Urothelium cell line (cell line): ENCODE measurements at regions not wholly inside any gene's neighbourhood (a gene's known extent, or its start where the extent isn't known, plus 50 kb on each side); places are given as distances from the start of the nearest gene placed in this dataset.

Source experiments
- DNase-seq: peaks from one replicate; pipeline ENCODE4 v3.0.0; 2011; ENCODE audit warnings: low spot score, mixed read lengths
- FAIRE-seq: peaks from 2 replicates; lab custom pipeline; 2011; peaks lifted over from hg19 to GRCh38; lab: Jason Lieb, UNC

DNA sequence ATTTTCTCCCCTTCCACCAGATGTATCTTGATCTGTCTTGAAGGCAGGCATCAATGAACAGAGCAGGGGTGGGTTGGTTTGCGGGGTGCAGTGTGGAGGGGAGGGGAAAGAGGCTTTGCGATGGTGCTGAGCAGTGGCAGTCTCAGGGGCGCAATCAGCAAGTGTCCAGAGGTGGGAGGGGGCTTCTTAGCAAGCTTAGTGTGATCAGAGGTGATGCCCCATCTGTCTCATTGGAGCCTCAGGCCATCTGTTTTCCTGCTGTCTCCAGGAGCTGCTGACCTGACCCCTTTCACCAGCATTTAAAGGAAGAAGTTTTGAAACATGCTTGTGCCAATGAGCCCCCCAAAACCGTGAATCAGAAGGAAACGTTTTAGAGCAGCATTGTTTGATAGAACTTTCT lies 187.7 kb upstream of the LHX5 start:
- DNase-seq = no peak
- no peak for FAIRE-seq

DNA sequence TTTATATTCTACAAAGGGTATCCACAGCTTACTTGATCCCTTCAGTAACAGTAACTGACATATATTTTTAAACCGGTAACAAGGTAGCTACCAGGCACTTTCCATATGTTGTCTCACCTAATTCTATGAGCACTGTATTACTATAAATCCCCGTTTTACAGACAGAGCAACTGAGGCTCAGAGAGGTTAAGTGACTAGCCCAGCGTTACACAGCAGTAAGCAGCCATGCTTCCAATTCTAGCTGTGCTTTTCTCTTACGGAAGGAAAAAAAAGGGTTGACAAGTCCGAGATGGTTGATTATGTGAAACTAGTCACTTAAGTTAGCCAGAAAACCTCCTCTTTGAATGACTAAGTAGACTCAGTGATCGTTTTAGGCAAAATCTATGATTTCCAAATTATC lies 187.3 kb upstream of the LHX5 start:
- FAIRE-seq = no peak

DNA sequence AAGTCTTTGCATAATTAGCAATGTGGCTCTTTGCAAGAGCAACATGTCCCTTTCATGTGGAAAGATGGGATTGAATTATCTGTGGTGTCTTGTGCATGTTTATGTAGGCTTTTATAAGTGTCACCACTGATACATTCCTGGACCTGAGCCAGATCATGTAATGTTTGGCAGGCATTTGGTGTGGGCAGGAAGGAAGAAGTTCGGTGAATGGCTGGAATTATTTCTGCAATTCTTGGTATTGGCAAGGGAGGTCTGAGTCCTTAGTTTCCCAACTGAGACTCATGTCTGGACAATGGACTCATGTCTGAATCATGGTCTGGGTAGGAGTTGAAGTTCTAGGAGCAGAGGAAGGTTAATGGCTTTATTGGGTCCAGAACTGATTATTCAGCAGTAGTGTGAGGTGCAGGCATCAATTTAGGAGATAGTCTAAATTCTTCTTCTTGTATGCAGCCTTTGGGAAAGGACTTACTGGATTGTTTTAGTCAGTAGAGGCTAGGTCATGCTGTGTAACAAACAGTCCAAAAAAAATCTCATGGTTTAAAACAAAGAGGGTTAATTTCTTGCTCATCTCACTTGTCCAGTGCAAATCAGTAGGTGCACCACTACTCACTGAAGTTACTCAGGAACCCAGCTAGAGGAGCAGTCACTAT lies 186.5 kb upstream of the LHX5 start:
- DNase-seq = no peak
- no peak for FAIRE-seq

More for the DNA sequence above, 187.3 kb upstream of the LHX5 start:
- DNase-seq = no peak

DNA sequence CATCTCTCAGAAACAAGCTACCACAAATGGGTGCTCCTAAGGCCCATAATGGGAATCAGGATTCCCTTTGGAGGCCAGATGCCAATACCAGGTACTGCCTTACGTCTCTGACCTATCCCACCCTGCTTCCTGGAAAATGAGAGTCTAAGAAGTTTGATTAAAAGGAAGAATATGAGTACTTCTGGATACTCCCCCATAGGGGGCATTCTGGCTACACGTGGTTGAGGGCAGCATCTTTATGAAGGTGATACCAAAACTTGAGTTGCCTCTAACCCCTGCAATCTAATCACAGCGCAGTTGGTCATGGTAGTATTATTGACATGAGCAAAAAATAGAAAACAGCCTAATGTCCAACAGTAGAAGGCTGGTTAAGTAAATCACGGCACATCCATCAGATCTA lies 184.2 kb upstream of the LHX5 start:
- FAIRE-seq (no peak), DNase-seq (no peak)

DNA sequence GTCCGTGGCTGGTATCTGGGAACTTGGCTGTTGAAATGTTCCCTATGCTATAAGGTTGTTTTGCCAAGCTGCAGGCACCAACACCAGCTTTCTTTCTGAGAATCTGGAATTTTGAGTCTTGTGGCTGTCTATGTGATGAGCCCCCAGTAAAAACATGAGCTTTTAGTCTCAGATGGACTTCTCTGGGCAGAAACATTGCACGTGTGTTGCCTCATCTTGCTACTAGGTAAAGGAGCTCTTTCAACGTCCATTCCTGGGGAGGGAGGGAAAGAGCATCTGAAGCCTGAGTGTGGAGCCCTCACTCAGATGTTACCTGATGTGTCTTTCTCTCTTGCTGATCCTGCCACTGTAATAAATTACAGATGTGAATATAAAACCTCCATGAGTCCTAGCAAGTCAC lies 183.8 kb upstream of the LHX5 start:
- FAIRE-seq = no peak

DNA sequence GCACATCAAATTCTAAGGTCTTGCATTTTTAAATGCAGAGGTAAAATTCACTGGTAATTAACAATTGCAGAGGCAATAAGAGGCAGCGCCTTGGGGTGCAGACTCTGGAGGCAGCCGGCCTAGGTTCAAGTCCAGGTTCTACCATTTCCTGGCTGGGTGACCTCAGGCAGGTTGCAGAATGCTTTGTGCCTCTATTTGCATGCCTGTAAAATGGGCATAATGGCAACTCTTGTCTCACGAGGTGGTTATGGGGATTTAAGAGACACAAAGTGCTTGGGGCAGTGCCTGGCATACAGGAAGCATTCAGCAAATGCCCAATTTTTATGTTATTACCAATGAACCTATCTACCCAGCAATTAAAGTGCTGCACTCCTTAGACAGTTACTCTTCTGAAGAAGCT lies 180.0 kb upstream of the LHX5 start:
- DNase-seq = no peak
- no peak for FAIRE-seq

More for the DNA sequence above, 183.8 kb upstream of the LHX5 start:
- DNase-seq = no peak

DNA sequence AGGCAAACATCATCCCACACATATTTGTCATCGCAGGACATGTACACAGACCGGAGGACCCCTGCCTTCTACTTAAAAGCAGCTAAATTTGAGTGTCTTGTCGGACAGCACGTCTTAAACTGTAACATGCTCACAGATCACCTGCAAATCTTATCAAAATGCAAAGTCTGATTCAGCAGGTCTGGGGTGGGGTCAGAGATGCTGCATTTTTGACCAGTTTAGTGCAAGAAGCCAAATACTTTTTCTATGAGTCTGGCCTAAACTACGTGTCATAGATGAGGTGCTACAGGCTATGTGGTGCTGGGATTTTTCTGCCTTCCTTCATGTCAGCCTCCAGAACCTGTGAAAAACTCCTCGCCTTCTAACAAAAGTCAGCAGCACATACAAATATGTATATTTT lies 178.8 kb upstream of the LHX5 start:
- DNase-seq (no peak), FAIRE-seq (no peak)

DNA sequence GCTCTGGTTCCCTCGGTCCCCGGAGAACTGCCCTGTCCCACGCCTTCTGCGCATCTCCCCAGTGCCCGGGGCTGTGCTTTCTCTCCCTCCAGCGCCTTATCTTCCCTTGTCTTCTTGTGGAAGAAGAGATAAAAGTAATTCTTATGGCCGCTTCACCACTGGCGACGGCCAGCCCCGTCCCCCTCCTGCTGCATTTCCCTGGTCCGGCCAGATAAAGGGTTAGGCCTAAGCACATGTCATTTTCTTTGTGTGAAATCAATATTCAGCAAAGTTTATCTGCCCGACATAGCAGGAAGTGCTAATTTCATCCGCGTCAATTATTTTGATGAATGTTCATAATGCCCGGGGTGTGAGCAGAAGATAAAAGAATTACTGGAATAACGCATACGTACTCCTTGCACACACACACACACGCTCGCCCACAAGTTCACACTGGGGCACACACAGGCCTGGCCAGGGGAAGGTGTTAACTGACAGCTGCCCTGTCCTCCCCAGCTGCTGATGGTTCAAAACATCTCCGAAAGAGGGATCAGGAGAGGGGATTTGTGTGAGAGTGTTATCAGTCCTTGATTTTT lies 177.7 kb upstream of the LHX5 start:
- no peak for DNase-seq
- FAIRE-seq = no peak

DNA sequence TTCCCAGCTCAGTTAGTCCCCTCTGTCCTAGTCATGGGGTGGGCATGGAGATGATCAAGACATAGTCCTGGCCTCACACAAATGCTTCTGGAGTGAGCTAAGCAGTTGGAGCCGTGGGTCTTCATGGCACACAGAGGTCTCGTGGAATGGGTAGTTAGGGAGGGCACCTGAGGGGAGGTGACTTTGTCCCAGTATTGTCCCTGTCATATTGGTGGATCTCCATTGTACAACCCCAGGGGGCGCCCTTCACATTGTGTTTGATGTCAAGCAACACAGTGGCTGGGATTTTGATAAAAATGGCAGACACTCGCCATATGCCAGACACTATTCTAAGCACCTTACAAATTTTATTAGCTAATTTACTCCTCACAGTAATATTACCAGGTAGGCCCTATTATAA lies 175.4 kb upstream of the LHX5 start:
- no peak for FAIRE-seq

DNA sequence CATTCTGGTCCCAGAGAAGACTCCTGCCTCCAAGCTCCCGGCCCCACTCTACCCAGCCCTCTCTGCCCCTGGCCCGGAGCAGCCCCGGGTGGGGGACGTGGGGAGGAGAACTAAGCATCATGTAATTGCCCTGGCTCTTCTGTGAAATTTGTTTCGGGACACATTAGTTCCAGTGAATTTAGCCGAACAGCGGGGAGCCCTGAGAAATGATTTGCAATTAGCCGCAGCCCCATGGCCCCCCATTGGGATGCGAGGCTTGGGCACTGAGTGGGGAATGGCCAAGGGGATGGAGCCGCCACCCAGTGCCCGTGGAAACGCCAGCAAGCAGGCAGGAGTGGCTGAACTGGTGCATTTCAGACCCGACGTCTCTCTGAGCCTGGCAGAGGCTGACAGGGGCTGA lies 173.9 kb upstream of the LHX5 start:
- FAIRE-seq (no peak), DNase-seq (no peak)

More for the DNA sequence above, 175.4 kb upstream of the LHX5 start:
- no peak for DNase-seq

DNA sequence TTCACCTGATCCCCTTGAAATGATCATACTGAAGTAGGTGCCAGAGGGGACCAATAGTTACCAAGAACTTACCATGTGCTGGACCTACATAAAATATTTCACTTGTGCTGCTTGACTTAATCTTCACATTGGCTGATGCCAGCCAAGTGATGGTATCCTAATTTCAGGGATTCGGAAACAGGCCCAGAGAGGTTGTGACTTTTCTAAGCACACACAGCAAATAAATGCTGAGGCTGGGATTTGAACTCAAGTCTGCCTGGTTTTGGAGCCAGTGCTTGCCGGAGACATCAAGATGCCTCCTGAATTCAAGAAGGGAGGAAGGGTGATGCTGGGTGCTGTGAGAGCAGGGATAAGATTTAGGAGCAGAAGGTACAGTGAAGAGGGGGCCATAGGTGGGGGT lies 173.5 kb upstream of the LHX5 start:
- DNase-seq (no peak), FAIRE-seq (no peak)

DNA sequence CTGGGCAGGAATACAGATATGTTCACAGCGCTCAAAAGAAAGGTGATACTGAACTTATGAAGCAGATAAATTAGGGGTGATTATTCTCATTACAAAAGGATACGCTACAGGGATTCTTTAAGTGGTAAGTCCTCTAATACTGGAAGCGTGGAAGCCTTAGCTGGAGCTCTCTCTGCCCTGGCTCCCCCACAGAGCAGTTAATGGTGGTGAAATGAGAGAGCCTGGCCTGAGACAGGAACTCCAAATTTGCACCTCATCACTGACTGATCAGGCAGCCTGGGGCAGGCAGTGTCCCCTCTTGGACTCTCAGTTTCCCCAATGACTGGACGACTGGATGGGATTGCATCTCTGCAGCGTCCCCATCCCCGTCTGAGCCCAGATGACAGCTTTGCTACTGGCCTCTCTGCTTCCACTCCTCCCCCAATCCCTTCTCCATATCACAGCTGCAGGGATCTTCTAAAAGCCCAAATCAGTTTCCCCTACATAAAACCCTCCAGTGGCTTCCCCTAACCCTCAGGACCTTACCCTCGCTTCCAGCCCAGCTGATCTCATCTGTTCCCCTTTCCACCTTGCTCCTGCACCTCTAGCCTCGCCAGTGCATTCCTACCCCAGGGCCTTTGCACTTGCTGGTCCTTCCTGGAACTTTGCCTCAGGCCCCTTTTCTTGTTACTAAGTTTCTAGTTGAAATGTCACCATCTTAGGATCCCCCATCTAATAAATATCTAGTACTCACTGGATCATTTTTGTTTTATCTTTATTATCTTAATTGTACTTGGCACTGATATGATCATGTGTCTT lies 171.7 kb upstream of the LHX5 start:
- no peak for FAIRE-seq

DNA sequence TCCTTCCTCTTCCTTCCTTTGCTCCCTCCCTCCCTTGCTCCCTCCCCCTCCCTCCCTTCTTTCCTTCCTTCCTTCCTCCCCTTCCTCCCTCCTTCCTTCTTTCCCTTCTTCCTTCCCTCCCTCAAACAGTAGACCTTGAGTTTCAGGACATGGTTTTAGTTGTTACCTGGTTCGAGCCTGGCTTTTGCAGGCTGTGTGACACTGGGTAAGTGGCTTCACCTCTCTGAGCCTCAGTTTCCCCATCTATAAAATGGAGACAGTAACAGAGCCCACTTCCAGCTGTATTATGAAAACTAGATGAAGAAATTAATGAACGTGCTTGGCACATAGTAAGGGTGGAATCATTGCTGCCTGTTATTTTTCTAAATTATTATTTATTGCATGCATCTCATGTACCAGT lies 171.0 kb upstream of the LHX5 start:
- DNase-seq = no peak
- no peak for FAIRE-seq

More for the DNA sequence above, 171.7 kb upstream of the LHX5 start:
- no peak for DNase-seq

DNA sequence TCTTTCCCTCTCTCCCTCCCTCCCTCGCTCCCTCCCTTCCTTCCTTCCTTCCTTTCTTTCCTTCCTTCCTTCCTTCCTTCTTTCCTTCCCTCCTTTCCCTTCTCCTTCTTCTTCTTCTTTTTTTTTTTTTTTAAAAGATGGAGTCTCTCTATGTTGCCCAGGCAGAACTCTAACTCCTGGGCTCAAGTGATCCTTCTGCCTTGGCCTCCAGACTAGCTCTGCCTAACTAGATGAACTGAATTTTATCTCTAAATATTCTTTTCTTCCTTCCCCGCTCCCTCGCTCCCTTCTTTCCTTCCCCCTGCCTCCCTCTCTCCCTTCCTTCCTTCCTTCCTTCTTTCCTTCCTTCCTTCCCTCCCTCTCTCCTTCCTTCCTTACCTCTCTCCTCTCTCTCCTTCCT lies 170.5 kb upstream of the LHX5 start:
- FAIRE-seq = no peak
- DNase-seq = no peak

DNA sequence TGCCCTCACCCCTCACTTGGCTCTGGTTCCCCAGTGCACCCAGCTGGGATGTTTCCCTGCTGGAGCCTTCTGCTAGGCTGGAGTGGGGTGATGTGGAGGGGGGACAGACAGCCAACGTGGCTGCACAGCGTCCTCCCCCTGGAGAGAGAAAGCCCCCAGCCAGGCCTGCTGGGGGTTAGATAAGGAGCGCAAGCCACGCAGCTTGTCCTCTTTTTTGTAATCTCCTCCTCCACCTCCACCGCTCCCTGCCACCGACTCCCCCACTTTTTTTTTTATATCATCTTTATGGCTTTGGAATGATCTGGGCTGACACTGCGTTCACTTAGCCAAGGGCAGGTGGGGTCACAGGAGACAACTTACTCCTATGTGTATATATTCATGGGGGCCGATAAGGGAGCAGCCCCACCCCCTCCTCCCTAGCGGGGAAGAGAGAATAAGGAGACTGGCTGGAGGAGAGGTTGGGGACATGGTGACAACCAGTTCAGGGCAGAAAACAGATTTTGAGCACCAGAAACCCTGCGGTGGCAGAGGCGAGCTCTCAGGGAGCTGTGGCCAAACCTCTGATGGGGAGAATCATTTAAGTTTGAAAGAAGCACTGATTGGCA lies 169.9 kb upstream of the LHX5 start:
- DNase-seq (no peak), FAIRE-seq (no peak)

DNA sequence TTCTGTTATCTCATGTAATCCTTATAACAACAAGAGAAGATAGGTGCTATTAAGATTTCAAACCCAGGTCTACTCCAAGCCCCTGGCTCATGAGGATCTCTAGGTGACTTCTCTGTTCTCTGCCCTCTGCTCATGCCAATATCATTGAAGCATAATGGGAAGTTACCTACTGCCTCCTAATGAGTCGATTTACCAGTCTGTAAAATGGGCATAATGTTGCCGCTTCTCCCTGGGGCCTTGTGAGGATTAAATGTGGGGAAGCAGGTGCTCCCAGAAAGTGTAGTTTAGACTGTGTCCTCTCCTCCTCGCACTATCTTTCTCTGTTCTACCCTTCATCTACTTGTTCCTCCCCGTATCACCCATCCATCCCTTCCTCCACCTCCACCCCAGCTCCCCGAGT lies 169.2 kb upstream of the LHX5 start:
- DNase-seq = no peak
- no peak for FAIRE-seq

DNA sequence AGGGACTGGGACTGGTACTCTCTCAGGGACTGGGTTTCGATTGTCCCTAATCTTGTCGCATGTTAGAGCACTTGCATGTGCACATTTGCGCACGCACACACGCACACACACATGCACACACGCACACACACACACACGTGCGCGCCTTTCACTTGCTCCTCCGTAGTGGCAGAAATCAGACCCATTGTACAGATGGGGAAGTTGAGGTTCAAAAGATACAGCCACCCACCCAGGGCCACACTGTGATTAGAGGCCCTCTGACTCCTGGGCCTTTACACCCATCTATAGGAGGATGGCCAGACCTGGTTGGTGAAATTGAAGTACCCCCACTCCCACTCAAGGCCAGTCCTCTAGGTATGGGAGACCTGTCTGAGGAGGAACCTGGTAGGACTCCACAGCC lies 167.8 kb upstream of the LHX5 start:
- no peak for DNase-seq
- FAIRE-seq = no peak

DNA sequence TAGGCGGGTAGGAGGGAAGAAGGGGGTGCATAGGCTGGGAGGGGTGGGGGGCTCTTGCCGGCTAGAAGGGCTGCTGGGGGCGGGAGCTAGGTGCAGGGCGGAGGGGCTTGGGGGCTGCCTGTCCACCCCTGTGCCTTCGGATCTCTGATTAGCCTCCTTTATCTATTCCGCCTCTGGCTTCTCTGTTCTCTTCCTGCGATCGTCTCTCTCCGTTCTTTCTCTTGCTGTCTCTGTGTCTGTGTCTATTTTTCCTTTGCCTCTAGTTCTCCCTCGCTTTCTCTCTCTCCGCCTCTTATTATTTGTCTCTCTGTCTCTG lies 166.7 kb upstream of the LHX5 start:
- DNase-seq (no peak), FAIRE-seq (no peak)

DNA sequence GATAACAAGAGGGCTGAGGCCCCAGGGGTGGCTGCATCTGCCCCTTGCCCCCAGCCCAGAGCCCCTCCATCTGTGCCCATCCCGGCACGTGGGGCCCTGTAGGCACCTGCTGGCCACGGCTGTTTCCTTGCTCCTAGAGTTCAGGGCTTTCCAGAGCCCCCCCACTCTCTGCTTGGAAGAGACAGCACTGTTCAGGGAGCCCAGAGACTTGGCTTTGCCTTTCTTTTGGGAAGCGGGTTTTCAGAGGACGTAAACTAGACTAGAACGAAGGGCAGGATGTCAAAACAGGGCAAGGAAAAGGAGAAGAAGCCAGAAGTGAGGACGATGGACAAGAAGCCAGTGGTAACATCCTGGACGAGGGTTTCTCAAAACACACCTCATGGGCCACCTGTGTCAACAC lies 163.3 kb upstream of the LHX5 start:
- DNase-seq = no peak
- no peak for FAIRE-seq

DNA sequence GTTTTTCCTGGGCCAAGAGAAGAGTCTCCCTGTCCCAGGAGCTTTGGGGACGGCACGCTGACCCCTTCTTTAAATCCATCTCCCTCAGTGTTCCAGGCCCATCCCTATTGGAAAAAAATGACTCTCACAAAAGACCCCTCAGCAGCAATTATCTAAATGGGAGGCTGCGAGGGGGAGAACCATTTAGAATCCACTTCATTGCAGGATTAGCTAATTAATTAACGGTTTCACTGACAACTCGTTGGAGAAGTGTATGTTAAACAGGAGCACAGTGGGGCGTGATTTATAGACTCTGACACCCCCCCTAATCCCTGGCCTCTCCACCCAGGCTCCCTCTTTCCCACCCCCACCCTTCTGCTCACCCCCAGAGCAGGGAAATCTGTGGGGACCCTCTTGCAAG lies 162.8 kb upstream of the LHX5 start:
- DNase-seq (no peak), FAIRE-seq (no peak)

DNA sequence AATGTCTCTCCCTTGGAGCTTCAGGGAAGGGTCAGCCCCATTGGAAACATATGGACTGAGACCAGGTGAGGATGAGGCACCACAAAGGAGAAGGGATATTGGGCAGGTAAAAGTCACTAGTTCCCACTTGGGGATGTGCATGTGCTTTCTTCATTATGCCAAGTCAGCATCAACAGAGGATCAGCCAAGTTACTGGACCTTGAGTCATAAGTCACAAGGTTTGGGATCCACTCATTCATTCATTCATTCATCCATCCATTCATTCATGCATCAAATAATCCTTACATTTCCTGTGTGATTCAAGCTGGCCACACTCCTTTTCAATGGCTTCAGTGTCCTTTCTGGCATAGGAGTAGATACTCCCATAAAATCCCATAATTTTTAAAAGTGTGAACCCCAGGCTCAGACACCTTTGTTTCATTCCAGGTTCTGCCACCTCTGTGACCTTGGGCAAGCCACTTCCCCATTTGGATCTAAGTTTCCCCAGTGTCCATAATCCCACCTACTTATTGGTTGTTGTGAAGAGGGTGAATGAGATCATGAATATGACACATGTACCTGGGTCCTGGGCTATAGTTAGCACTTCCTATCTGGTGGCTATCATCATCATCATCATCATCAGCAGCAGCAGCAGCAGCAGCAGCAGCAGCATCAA lies 162.1 kb upstream of the LHX5 start:
- DNase-seq (no peak), FAIRE-seq (no peak)

DNA sequence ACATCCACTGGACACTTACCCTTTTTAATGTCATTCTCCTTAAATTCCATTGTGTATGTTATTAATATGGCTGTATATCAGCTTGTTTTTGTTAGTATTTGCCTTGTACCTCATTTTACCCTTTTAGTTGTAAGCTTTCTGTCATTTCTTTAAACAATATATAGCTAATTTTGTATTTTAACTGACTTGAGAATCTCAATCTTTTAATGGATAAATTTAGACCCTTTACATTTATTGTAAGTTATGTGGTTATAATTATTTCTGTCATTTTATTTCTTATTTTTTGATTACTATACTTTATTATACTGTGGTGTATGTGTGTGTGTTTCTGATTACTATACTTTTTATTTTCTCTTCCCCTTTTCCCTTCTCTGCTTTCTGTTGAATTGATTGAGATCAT lies 159.0 kb upstream of the LHX5 start:
- no peak for FAIRE-seq
- no peak for DNase-seq
